Erythroblast (primary cell): ENCODE measurements at regions not wholly inside any gene's neighbourhood (a gene's known extent, or its start where the extent isn't known, plus 50 kb on each side); places are given as distances from the start of the nearest gene placed in this dataset.

Source experiments
- GATA1 ChIP-seq: IDR thresholded peaks from 2 replicates; pipeline ENCODE4 v1.6.1; 2011; ENCODE audit warnings: low read depth, mild to moderate bottlenecking, control low read depth, low read length, moderate library complexity
- POLR2A ChIP-seq: IDR thresholded peaks from 2 replicates; pipeline ENCODE4 v1.6.1; 2011; ENCODE audit warnings: mild to moderate bottlenecking, low read length

- TF ChIP-seq POLR2A (no peak), GATA1 (no peak)
These were observed 284.5 kb upstream of the PTGER4 start for GRCh38 chr5:40395251-40395650.
